Neural cell (in vitro differentiated cells): ENCODE measurements at regions not wholly inside any gene's neighbourhood (a gene's known extent, or its start where the extent isn't known, plus 50 kb on each side); places are given as distances from the start of the nearest gene placed in this dataset.

Source experiments
- H2AFZ ChIP-seq: fragments of 200-600, 300-800 bp; sonication (generic), shearing (Covaris generic); 2 replicates; pipeline ENCODE4 v1.6.0; 2014; ENCODE audit warnings: low read depth, mild to moderate bottlenecking, antibody characterized with exemption, low read length, moderate library complexity
- H3F3A ChIP-seq: fragments of 200-600 bp; shearing (Covaris generic); 2 replicates; pipeline ENCODE4 v1.6.1; 2016; ENCODE audit warnings: mild to moderate bottlenecking, moderate library complexity, mixed read lengths, antibody characterized with exemption, low read length; ENCODE audit not compliant: insufficient read depth, poor library complexity, severe bottlenecking
- H3K27ac ChIP-seq: fragments of 200-600, 300-800 bp; sonication (generic), shearing (Covaris generic); 2 replicates; pipeline ENCODE4 v1.5.1; 2014; ENCODE audit warnings: mild to moderate bottlenecking, low read length, moderate library complexity
- H3K27me3 ChIP-seq: fragments of 300-800, 200-600 bp; sonication (generic), shearing (Covaris generic); 2 replicates; pipeline ENCODE4 v1.6.0; 2014; ENCODE audit warnings: mild to moderate bottlenecking, low read depth, low read length, moderate library complexity; ENCODE audit not compliant: insufficient read depth
- H3K36me3 ChIP-seq: fragments of 300-800, 200-600 bp; sonication (generic), shearing (Covaris generic); 2 replicates; pipeline ENCODE4 v1.5.1; 2014; ENCODE audit warnings: mild to moderate bottlenecking, antibody characterized with exemption, low read length, moderate library complexity; ENCODE audit not compliant: insufficient read depth
- H3K4me2 ChIP-seq: fragments of 300-800, 200-600 bp; sonication (generic), shearing (Covaris generic); 2 replicates; pipeline ENCODE4 v1.6.0; 2014; ENCODE audit warnings: mild to moderate bottlenecking, low read length
- H3K4me3 ChIP-seq: fragments of 300-800, 200-600 bp; sonication (generic), shearing (Covaris generic); 2 replicates; pipeline ENCODE4 v1.5.1; 2014; ENCODE audit warnings: mild to moderate bottlenecking, low read length, moderate library complexity
- H3K79me2 ChIP-seq: fragments of 200-600 bp; shearing (Covaris generic); replicated peaks from 2 replicates; pipeline ENCODE4 v1.6.0; 2014; ENCODE audit warnings: mild to moderate bottlenecking, low read length, moderate library complexity; ENCODE audit not compliant: insufficient read depth
- H3K9ac ChIP-seq: fragments of 300-800, 200-600 bp; sonication (generic), shearing (Covaris generic); 2 replicates; pipeline ENCODE4 v1.6.1; 2016; ENCODE audit warnings: mild to moderate bottlenecking, low read length, mixed read lengths
- H3K9me2 ChIP-seq: fragments of 200-600 bp; shearing (Covaris generic); 2 replicates; pipeline ENCODE4 v1.6.1; 2016; ENCODE audit warnings: mild to moderate bottlenecking, low read length, mixed read lengths; ENCODE audit not compliant: insufficient read depth
- H3K9me3 ChIP-seq: fragments of 200-600, 300-800 bp; sonication (generic), shearing (Covaris generic); 2 replicates; pipeline ENCODE4 v1.6.1; 2016; ENCODE audit warnings: mild to moderate bottlenecking, mixed run types, low read length, moderate library complexity, mixed read lengths
- H4K20me1 ChIP-seq: fragments of 200-600 bp; shearing (Covaris generic); 2 replicates; pipeline ENCODE4 v1.6.1; 2016; ENCODE audit warnings: mild to moderate bottlenecking, mixed run types; ENCODE audit not compliant: insufficient read depth
- CTCF ChIP-seq: fragments of 450-650 bp; IDR thresholded peaks from 2 replicates; pipeline ENCODE4 v1.5.1; 2014; ENCODE audit warnings: antibody characterized with exemption, mild to moderate bottlenecking, moderate library complexity; ENCODE audit not compliant: poor library complexity, severe bottlenecking
- EP300 ChIP-seq: fragments of 450-650 bp; conservative IDR thresholded peaks from 2 replicates; pipeline ENCODE4 v1.6.1; 2014; ENCODE audit warnings: antibody characterized with exemption, mild to moderate bottlenecking, moderate library complexity; ENCODE audit not compliant: poor library complexity, severe bottlenecking
- EZH2 ChIP-seq: fragments of 200-600, 300-800 bp; shearing (Covaris generic), sonication (generic); IDR thresholded peaks from 2 replicates; pipeline ENCODE4 v1.6.1; 2014; ENCODE audit warnings: antibody characterized with exemption, low read length, borderline replicate concordance, mild to moderate bottlenecking; ENCODE audit not compliant: insufficient read depth, poor library complexity, severe bottlenecking
- MXI1 ChIP-seq: fragments of 450-650 bp; conservative IDR thresholded peaks from 2 replicates; pipeline ENCODE4 v1.6.1; 2014; ENCODE audit warnings: antibody characterized with exemption, mild to moderate bottlenecking; ENCODE audit not compliant: poor library complexity, severe bottlenecking
- POLR2AphosphoS5 ChIP-seq: IDR thresholded peaks from 2 replicates; pipeline ENCODE4 v1.6.1; 2012
- RAD21 ChIP-seq: fragments of 450-650 bp; conservative IDR thresholded peaks from 2 replicates; pipeline ENCODE4 v1.6.1; 2014; ENCODE audit warnings: antibody characterized with exemption, mild to moderate bottlenecking, moderate library complexity
- REST ChIP-seq: IDR thresholded peaks from 2 replicates; pipeline ENCODE4 v1.6.1; 2012; ENCODE audit warnings: borderline replicate concordance
- SMC3 ChIP-seq: fragments of 450-650 bp; conservative IDR thresholded peaks from 2 replicates; pipeline ENCODE4 v1.6.1; 2014; ENCODE audit warnings: antibody characterized with exemption, mild to moderate bottlenecking, moderate library complexity; ENCODE audit not compliant: poor library complexity
- TAF1 ChIP-seq: IDR thresholded peaks from 2 replicates; pipeline ENCODE4 v1.6.1; 2012; ENCODE audit warnings: low read depth

- Histone ChIP-seq H3F3A (no peaks in the 10 kb centered on the region), H3K27ac (no peak overlapping the region), H4K20me1 (no peaks in the 10 kb centered on the region), H3K9me3 (no peaks in the 10 kb centered on the region), H3K4me2 (no peak overlapping the region), H3K9me2 (no peaks in the 10 kb centered on the region), H3K79me2 (no peaks in the 10 kb centered on the region), H3K4me3 (no peak overlapping the region), H2AFZ (no peak overlapping the region), H3K27me3 (no peaks in the 10 kb centered on the region), H3K9ac (no peak overlapping the region), H3K36me3 (no peaks in the 10 kb centered on the region)
- no peak for TF ChIP-seq EP300
Measured at GRCh38 chr10:43870968-43871439, 222.3 kb upstream of the ZNF32 start.

- no peaks in the 10 kb centered on the region for H3K9me2 ChIP-seq
- no peak overlapping the region for H3K4me2 ChIP-seq
- H3K79me2 ChIP-seq: no peaks in the 10 kb centered on the region
- no peak for TF ChIP-seq SMC3
- no peak for TF ChIP-seq CTCF
- no peak for TF ChIP-seq MXI1
- TF ChIP-seq RAD21: no peak
- TF ChIP-seq EZH2: no peak
- TF ChIP-seq REST: no peak
- H3F3A ChIP-seq: no peaks in the 10 kb centered on the region
- H3K36me3 ChIP-seq: no peaks in the 10 kb centered on the region
- no peaks in the 10 kb centered on the region for H3K9me3 ChIP-seq
- H3K9ac ChIP-seq: no peak overlapping the region
- H3K27ac ChIP-seq: no peak overlapping the region
- no peak overlapping the region for H2AFZ ChIP-seq
- no peaks in the 10 kb centered on the region for H3K27me3 ChIP-seq
- no peak overlapping the region for H3K4me3 ChIP-seq
- no peaks in the 10 kb centered on the region for H4K20me1 ChIP-seq
Measured at GRCh38 chr10:43869669-43870322, 221.1 kb upstream of the ZNF32 start.

GRCh38 chr10:43868952-43869351, 220.3 kb upstream of the ZNF32 start:
- H4K20me1 ChIP-seq: no peaks in the 10 kb centered on the region
- no peaks in the 10 kb centered on the region for H3K9me2 ChIP-seq
- no peak overlapping the region for H3K9ac ChIP-seq
- no peaks in the 10 kb centered on the region for H3K79me2 ChIP-seq
- no peaks in the 10 kb centered on the region for H3K36me3 ChIP-seq
- H3K4me2 ChIP-seq: no peak overlapping the region
- TF ChIP-seq POLR2AphosphoS5 (no peak), EP300 (no peak), RAD21 (no peak), CTCF (no peak), TAF1 (no peak), MXI1 (no peak), EZH2 (no peak), REST (no peak), SMC3 (no peak)
- no peaks in the 10 kb centered on the region for H3K9me3 ChIP-seq
- H3K4me3 ChIP-seq: no peak overlapping the region
- H2AFZ ChIP-seq: no peak overlapping the region
- H3K27me3 ChIP-seq: no peaks in the 10 kb centered on the region
- H3F3A ChIP-seq: no peaks in the 10 kb centered on the region
- no peak overlapping the region for H3K27ac ChIP-seq
